HEK293T (cell line): ENCODE measurements at regions not wholly inside any gene's neighbourhood (a gene's known extent, or its start where the extent isn't known, plus 50 kb on each side); places are given as distances from the start of the nearest gene placed in this dataset.

Experiments
- CTCF ChIA-PET: fragments of 350-600 bp; formaldehyde crosslinking; extraction: SDS; loops from one replicate; lab custom pipeline; 2021; ENCODE audit warnings: antibody characterized with exemption, inconsistent platforms; lab: Yijun Ruan, JAX
- POLR2A ChIA-PET: fragments of 350-600 bp; formaldehyde crosslinking; extraction: SDS; loops from one replicate; lab custom pipeline; 2020; ENCODE audit warnings: antibody characterized with exemption, inconsistent platforms; lab: Yijun Ruan, JAX
- DNase-seq: peaks from one replicate; pipeline ENCODE4 v3.0.0; 2012; ENCODE audit warnings: mixed read lengths; ENCODE audit errors: extremely low spot score
- ARNT ChIP-seq: fragments of 450-650 bp; IDR thresholded peaks from 2 replicates; pipeline ENCODE4 v1.6.1; 2017; ENCODE audit warnings: mild to moderate bottlenecking
- BHLHE40 ChIP-seq: fragments of 450-650 bp; IDR thresholded peaks from 2 replicates; pipeline ENCODE4 v1.6.1; 2016; ENCODE audit warnings: mild to moderate bottlenecking, moderate library complexity, borderline replicate concordance
- CTBP1 ChIP-seq: fragments of 450-650 bp; IDR thresholded peaks from 2 replicates; pipeline ENCODE4 v1.6.1; 2016; ENCODE audit warnings: borderline replicate concordance
- ELF4 ChIP-seq: fragments of 450-650 bp; IDR thresholded peaks from 2 replicates; pipeline ENCODE4 v1.6.1; 2017; ENCODE audit warnings: antibody characterized with exemption
- FOXA1 ChIP-seq: fragments of 450-650 bp; IDR thresholded peaks from 2 replicates; pipeline ENCODE4 v1.6.1; 2016; ENCODE audit warnings: mild to moderate bottlenecking
- FOXK2 ChIP-seq: fragments of 450-650 bp; IDR thresholded peaks from 2 replicates; pipeline ENCODE4 v1.6.1; 2016; ENCODE audit warnings: mild to moderate bottlenecking
- FOXM1 ChIP-seq: fragments of 450-650 bp; IDR thresholded peaks from 2 replicates; pipeline ENCODE4 v1.6.1; 2017; ENCODE audit warnings: mild to moderate bottlenecking, borderline replicate concordance
- HDGF ChIP-seq: fragments of 450-650 bp; IDR thresholded peaks from 2 replicates; pipeline ENCODE4 v1.6.1; 2017; ENCODE audit warnings: antibody characterized with exemption, borderline replicate concordance
- L3MBTL2 ChIP-seq: fragments of 450-650 bp; conservative IDR thresholded peaks from 2 replicates; pipeline ENCODE4 v1.6.1; 2016; ENCODE audit warnings: mild to moderate bottlenecking
- LEF1 ChIP-seq: fragments of 450-650 bp; IDR thresholded peaks from 2 replicates; pipeline ENCODE4 v1.6.1; 2017; ENCODE audit warnings: mild to moderate bottlenecking, borderline replicate concordance
- NFRKB ChIP-seq: fragments of 450-650 bp; IDR thresholded peaks from 2 replicates; pipeline ENCODE4 v1.6.1; 2016; ENCODE audit warnings: mild to moderate bottlenecking, moderate library complexity
- PKNOX1 ChIP-seq: fragments of 450-650 bp; IDR thresholded peaks from 2 replicates; pipeline ENCODE4 v1.6.1; 2016
- SP1 ChIP-seq: fragments of 450-650 bp; IDR thresholded peaks from 2 replicates; pipeline ENCODE4 v1.6.1; 2017
- SUZ12 ChIP-seq: fragments of 450-650 bp; IDR thresholded peaks from 2 replicates; pipeline ENCODE4 v1.6.1; 2016; ENCODE audit warnings: mild to moderate bottlenecking
- TARDBP ChIP-seq: fragments of 450-650 bp; IDR thresholded peaks from 2 replicates; pipeline ENCODE4 v1.6.1; 2016
- ZNF384 ChIP-seq: fragments of 450-650 bp; IDR thresholded peaks from 2 replicates; pipeline ENCODE4 v1.6.1; 2016

- TF ChIP-seq LEF1 = no peak
- no peak for TF ChIP-seq SUZ12
- TF ChIP-seq CTBP1 = no peak
- TF ChIP-seq FOXA1 = no peak
- TF ChIP-seq ZNF384 = no peak
- TF ChIP-seq FOXM1 = no peak
- no peak for TF ChIP-seq TARDBP
- POLR2A ChIA-PET = interaction anchor here (0.9 kb wide), 1 partner anchor 34 kb away, joined by 4 read pairs; no protein-coding TSS in a partner anchor
- CTCF ChIA-PET = interaction anchor here (0.7 kb wide), 1 partner anchor 67 kb away, joined by 3 read pairs; no protein-coding TSS in a partner anchor
- DNase-seq = no peak
Measured at GRCh38 chr2:109065391-109065734, 63.6 kb upstream of the SH3RF3 start.

GRCh38 chr2:109064660-109065390, 64.2 kb upstream of the SH3RF3 start:
- ChIA-PET CTCF (interaction anchor here (0.7 kb wide), 1 partner anchor 67 kb away, joined by 3 read pairs; no protein-coding TSS in a partner anchor), POLR2A (interaction anchor here (0.9 kb wide), 1 partner anchor 34 kb away, joined by 4 read pairs; no protein-coding TSS in a partner anchor)
- no peak for DNase-seq
- TF ChIP-seq FOXM1 (no peak), ARNT (no peak), PKNOX1 (no peak), TARDBP (no peak), SUZ12 (no peak), SP1 (no peak), HDGF (no peak), FOXA1 (no peak), ZNF384 (no peak), FOXK2 (no peak), LEF1 (no peak), BHLHE40 (no peak), ELF4 (no peak)

- DNase-seq = no peak
Measured at GRCh38 chr2:109062859-109063700, 65.9 kb upstream of the SH3RF3 start.

GRCh38 chr2:109062145-109062858, 66.7 kb upstream of the SH3RF3 start:
- CTCF ChIA-PET = no interaction called here
- DNase-seq = no peak
- TF ChIP-seq BHLHE40 (no peak), FOXK2 (no peak), CTBP1 (no peak), SP1 (no peak), FOXM1 (no peak), NFRKB (no peak), ARNT (no peak), LEF1 (no peak), HDGF (no peak), L3MBTL2 (no peak), SUZ12 (no peak), ZNF384 (no peak), TARDBP (no peak)
- POLR2A ChIA-PET = no interaction called here

More at GRCh38 chr2:109062859-109063700, 65.9 kb upstream of the SH3RF3 start:
- TF ChIP-seq LEF1 = no peak
- no peak for TF ChIP-seq BHLHE40
- TF ChIP-seq FOXK2 = no peak
- TF ChIP-seq ARNT = no peak
- TF ChIP-seq SP1 = no peak
- no peak for TF ChIP-seq CTBP1
- TF ChIP-seq TARDBP = no peak
- TF ChIP-seq ELF4 = no peak
- no peak for TF ChIP-seq L3MBTL2
- TF ChIP-seq FOXA1 = no peak
- TF ChIP-seq FOXM1 = no peak
- no peak for TF ChIP-seq PKNOX1
- no peak for TF ChIP-seq ZNF384
- no peak for TF ChIP-seq NFRKB
- no peak for TF ChIP-seq HDGF
- TF ChIP-seq SUZ12 = no peak
- ChIA-PET CTCF (interaction anchor here (0.7 to 1.0 kb wide), 2 partner anchors 19 to 88 kb away, joined by 3 to 4 read pairs; no protein-coding TSS in a partner anchor), POLR2A (no interaction called here)

- ChIA-PET POLR2A (no interaction called here), CTCF (no interaction called here)
- DNase-seq = no peak
Measured at GRCh38 chr2:109061736-109062135, 67.3 kb upstream of the SH3RF3 start.

More at GRCh38 chr2:109061736-109062135, 67.3 kb upstream of the SH3RF3 start:
- no peak for TF ChIP-seq CTBP1
- TF ChIP-seq PKNOX1 = no peak
- no peak for TF ChIP-seq ELF4
- TF ChIP-seq SP1 = no peak
- no peak for TF ChIP-seq NFRKB
- no peak for TF ChIP-seq BHLHE40
- TF ChIP-seq L3MBTL2 = no peak
- no peak for TF ChIP-seq ARNT
- TF ChIP-seq SUZ12 = no peak
- TF ChIP-seq FOXA1 = no peak
- no peak for TF ChIP-seq FOXM1
